Dermis microvascular lymphatic vessel endothelial cell (primary cell): ENCODE measurements at regions not wholly inside any gene's neighbourhood (a gene's known extent, or its start where the extent isn't known, plus 50 kb on each side); places are given as distances from the start of the nearest gene placed in this dataset.
"Not testable (repeated sequence)": the region's sequence is repeated elsewhere in the genome, so short reads cannot be mapped to it uniquely, and the experiment has no call there.

ENCODE experiments used
- DNase-seq, 2 donors: peaks; one replicate each; pipeline versions ENCODE4 v3.0.0 to v3.0.0-alpha.2; 2010; ENCODE audit warnings: low read depth in 2 of 2

DNA sequence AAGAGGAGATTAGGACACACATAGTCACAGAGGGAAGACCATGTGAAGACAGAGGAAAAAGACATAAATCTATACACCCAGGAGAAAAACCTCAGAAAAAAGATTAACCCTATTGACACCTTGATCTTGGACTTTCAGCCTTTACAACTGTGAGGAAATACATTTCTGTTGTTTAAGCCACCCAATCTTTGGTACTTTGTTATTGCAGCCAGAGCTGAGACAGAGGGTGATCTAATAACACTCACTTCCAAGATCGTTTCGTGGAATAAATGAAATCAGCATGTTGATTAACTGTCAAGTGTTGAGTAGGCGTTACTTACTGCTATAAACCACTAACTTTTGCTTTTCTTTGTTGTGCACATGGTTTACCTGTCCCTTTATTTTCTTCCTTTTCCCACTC lies 361.2 kb upstream of the RIOK2 start:
- no peak for DNase-seq

DNA sequence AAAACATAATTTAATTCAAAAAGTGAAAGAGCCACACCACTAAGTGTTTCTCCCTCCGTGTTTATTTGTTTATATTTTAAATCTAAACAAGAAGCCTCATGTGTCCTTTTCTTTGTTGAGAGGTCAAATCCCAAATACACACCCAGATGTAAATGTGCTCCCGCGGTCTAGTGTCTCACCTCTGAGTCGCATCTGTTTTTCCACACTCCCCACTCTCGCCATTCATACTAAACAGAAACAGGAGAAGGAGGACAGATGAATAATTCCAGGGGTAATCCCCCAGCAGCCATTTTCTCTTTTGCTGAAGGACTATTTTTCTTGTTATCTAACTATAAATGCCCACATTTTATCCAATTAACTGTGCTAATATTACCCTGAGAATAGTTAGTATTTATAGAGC lies 361.6 kb upstream of the RIOK2 start:
- no peak for DNase-seq

DNA sequence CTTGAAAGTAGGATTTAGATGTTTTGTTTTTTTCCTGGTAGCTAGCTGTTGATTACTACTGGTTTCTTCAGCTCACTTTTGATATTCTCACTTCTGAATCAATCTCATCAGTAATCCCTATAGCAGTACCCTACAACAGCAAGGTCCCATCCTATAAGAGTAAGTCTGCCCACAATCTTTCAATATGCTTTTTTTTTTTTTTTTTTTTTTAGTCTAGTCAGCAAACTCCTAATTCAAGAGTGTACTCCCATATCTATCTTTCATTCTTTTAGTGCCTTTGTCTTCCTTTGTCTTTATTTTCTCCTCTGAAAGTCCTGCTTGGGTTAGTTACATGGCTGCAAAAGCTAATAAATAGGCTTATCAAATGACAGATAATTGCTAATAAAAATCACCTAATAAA lies 362.4 kb upstream of the RIOK2 start:
- no peak for DNase-seq

DNA sequence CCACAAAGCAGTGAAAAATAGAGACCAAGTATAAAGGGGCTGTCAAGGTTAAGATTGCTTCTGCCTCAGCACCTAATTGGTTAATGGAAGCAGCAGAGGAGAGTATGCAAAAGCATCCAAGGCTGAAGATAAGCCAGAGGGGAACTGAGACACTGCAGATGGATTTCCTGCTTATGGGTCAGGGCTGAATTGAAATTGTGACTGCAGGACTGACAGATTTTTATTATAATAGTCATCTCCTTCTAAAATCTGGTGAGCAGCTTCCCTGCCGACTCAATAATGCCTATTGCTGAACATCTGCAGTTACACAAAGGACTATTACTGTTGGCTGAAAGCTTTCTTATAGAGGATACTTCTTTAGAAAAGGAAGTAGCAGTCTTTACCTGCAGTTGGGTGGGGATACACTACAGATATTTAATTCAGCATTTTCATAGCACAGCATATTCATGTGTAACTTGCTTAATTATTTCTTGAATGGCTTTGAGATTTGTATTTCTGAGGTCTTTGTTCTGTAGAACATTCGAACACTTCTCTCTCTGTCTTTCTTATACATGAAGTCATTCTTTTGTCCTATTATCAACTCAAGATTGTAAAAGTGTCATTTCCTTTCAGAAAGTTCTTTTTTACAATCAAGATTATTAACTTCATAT lies 363.0 kb upstream of the RIOK2 start:
- peak in 1 of 2 donors; percentile 38 for DNase-seq

DNA sequence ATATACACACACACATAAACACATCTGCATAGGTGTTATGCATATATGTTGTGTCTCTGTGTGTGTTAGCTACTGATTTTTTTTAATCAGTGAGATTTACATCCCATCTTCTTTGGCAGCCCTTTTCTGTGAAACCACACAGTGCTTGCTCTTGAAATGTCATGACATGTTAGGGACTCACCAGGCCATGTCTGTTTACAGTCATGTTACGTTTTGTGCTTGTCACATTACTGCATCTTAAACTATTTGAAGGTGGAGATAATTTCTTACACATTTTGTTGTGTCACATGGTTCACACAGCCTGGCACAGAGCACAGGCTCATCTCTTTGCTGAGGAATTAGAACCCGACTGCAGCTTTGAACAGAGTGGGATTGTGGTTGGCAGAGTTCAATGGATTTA lies 364.4 kb upstream of the RIOK2 start:
- DNase-seq, result no peak

DNA sequence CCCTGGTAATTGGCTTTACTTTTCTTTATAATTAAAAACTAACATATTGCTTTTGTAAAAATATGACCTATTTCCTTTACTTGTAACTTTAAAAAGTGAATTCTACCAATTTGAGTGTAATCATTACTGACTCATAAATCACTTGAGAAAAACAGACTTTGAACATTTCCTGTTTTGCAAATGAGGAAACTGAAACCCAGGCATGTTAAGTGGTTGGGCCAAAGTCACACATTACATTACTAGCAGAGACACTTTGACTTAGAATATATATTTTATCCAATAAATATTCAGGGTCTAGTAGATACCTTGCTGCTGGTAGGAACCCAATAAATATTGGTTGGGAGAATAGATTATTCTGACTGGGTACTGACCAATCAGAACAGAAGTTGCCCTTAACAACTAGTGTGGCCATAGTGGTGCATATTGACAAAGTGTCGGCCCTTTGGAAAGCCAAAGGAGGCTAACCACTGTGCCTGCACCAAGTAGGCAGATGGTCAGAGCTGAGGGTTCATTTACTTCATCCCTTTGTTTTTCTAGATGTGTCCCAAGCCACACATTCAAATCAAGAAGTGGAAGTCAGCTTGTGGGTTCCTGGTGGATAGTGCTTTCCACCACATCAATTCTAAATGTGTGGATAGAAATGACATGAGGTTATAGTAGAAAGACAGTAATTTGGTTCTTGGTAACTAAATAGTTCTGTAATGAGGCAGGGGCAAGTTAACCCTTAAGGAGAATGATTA lies 365.1 kb upstream of the RIOK2 start:
- peak in 1 of 2 donors; percentile 65 for DNase-seq

DNA sequence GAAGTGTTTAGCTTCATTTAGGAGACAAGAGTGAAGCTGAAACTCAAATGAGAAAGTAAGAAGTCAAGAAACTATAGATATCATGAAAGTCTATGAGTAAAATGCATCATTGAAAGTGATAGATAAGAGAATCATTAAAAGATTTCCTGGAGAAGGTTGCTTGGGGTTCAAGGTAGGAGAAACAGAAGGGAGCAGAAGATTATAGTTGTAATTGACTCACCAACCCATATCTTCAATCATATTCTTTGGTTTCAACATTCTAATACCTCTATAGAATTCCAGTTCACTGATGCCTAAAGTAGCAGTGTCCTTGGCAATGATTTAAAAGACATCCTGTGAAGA lies 365.7 kb upstream of the RIOK2 start:
- DNase-seq, result no peak

DNA sequence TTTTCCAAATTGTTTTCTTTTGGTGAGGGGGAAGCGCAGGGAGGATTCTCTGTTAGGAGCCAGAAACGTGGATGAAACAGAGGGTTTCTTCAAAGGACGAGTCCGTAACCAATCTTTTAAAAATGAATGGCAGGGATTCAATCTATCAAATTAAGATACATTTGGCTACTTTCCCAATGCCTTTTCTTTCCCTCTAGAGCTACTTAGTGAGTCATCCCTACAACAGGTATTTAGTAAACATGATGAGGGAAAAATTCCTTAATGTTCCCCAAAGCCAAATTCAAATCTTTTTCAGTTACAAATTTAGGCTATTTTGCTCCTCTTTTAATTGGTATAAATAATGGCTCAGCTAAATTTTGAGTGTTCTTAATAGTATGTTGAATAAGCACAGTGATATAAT lies 366.4 kb upstream of the RIOK2 start:
- no peak for DNase-seq

DNA sequence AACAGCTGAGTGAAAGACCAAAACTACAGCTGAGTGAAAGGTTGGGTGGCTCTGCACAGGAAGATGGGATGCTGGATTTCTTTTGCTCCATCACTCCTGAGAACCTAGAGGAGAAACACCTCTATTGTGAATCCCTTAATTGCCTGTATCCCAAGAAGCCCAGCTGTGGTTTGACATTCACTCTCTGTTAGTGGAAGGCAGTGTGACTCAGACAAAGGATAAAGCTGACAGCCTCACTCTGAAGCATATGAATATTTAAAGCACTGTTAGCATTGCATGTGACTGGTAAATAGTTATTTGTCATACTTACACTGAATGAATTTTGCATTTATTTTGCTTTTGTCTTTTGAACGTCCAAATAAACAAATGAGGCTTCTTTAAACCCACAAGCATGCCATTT lies 367.1 kb upstream of the RIOK2 start:
- peak in 1 of 2 donors; percentile 26 for DNase-seq

DNA sequence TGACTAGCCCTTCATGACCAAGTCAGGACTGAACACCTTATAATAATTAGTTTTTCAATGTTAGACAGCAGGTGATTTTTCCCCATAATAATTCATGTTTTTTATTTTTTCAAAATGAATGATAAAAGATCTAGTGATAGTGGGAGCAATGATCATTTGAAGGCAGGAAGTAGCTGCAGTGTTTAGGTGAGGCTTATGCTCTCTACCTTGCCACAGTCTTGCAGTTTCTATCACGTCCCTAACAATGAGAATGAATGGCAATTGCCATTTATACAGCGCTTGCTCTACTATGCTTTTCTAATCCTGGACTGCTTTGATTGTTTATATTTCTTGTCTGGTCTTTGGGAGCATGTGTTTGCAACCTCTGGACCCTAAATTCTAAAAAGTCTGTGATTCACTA lies 367.8 kb upstream of the RIOK2 start:
- no peak for DNase-seq

DNA sequence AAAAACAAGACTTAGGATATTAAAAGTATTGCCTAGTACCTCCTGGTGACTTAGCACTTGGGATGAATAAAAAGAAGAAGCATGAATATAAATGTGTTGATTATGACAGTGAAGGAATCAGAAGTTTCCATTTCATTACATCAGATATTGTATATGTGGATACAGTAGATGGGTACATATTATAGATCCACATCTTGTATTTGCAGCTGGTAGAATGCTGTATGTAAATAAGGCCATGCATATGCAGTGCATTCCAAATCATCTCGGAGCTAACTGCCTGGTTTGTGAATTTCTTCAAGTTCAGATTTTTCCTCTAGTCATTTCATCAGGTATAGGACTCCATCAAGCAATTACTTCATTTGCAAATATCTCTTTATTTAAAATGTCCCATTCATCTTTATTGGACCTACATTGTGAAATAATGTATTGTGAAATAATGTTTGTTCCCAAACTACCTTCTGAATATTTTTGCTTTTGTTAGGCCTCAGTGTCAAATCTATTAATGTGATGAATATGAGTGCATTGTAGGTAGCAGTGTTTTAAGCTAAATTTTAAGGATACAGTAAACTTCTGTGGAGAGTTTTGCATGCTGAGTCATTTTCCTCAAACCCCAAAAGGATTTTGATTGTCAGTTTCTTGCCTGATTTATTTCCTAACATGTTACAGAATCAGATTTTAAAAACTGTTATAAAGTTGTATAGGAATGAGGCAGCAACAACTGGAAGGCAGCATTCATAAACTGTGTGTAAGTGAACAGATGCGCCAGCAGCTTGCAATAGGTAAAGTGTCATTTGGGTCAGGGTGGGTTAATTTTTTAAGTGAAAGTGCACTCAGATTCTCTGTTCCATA lies 370.8 kb upstream of the RIOK2 start:
- no peak for DNase-seq

DNA sequence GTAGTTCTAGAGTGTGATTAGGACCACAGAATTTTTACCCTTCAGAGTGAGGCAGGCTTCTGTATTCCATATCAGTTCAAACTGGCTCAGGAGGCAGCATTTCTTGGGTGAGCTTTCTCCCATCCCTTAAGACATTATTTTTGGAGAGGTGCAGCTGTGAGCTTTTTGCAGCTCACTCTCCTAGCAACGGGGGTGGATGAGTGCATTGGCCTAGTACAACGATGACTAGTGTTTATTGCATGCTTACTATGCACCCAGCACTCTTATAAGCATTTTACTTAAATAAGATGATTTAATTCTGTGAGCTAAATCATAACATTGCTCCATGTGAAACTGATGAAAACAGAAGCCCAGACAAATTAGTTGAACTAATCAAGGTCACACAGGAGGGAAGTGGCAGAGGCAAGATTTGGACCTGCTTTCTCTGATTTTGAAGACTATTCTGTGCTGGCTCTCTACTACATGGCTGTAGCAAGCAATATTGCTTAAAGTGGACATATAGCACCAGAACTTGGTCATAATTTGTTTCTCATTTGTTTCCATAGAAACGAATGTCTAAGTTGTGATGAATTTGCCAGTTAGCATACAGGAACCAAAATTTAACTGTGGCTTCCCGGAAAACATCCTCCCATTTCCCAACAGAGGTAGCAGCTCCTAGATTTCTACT lies 372.1 kb upstream of the RIOK2 start:
- DNase-seq, result no peak

DNA sequence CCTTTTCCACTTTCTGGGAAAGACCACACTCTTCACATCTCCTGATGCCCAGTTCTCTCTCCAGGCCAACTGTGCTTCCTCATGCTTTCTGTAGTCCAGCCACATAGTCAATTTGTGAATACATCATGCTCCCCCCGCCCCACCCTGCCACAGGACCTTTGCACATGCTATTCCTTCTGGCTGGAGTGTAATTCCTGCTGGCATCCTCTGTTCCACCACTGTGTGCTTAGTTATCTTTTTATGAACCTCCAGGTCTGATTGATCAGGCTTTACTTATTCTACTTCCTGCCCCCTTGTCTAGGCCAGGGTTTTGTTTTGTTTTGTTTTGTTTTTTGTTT lies 372.6 kb upstream of the RIOK2 start:
- no peak for DNase-seq

DNA sequence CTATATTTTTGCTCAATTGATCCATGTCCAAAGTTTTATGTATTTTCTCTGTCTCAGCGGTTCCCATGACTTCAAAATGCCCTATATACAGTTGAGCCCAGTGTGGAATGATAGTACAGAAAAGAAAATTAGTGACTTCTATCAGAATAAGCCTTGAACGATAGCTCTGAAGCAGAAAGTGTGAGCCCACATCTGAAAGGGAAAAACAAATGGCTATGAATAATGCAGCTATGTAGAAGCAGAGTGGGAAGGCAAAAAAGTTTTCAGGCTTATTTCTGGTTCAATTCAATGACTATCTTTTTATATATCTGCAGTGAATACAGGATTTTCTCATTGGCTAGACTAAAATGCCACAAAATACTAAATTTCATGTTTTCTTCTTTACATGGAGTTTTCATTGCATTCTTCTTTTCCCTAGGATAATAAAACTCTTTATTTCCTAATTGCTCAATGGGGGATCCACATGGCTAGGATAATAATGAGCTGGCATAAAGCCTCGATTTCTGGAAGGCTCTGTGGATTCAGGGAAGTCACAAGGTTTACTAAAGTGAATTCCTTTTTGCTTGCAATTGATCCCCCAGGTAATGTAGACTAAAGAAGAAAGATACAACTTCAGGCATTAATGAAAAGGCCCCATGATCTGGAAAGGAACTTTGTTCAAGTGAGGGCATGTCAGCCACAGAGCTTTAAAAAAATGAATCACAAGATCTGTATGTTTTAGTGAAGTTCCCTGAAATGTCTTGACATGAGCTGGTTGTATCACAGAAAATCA lies 377.0 kb upstream of the RIOK2 start:
- DNase-seq, result no peak

DNA sequence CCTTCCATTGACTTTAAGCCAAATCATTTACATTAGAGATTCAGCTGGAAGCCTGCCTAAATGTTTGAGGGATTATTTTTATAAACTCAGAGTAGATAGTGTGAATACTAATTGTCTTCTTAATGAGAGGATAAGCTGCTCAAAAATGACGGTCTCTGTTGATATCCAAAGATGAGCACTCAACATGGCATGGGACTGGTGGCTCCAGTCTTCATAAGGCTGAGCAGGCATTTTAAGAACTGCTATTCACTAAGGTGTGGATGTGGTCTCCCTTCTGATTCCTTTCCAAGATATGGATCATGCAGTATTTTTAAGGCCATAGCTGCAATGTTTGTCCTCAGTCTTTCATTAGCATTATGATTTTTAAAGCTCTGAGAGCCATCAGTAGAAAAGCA lies 377.5 kb upstream of the RIOK2 start:
- no peak for DNase-seq

DNA sequence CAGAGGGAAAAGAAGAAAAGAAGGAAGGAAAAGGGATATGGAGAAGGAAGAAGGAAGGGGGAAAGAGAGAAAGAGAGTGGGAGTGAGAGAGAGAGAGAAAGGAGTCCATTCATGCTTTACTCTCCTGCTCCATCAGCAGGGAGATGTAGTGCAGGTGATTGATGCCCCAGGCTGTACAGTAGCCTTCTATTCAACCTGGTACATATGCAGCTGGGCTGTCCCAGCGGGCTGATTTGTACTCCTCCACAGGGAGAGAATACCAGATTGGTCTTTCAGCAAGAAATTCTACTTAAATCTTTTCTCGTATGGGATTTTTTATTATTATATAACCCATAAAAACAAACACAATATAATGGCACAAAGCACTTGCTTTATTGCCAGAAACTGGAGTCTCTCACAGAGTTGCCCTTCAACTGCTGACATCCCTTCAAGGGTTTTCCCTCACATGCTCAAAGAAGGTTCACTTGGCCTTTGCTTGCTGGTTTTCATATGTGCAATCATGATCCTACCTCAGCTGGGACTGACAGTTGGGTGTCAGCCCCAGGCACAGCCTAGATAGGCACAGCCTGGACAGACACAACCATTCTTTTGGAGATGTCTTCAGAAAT lies 380.1 kb upstream of the RIOK2 start:
- no peak for DNase-seq

DNA sequence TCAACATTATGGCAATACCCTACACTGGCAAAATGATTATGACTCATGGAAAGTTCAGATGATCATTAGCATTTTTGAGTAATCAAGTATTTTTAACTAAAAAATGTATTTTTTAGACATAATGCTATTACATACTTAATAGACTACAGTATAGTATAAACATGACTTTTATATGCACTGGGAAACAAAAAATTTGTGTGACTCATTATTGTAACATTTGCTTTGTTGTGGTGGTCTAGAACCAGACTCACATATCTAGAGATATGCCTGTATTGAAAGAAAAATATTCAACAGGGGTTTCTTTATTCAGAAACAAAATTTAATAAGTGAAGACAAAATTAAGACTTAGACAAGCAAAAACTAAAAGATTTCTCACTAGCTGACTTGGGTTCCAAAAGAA lies 385.3 kb upstream of the RIOK2 start:
- DNase-seq, result no peak

DNA sequence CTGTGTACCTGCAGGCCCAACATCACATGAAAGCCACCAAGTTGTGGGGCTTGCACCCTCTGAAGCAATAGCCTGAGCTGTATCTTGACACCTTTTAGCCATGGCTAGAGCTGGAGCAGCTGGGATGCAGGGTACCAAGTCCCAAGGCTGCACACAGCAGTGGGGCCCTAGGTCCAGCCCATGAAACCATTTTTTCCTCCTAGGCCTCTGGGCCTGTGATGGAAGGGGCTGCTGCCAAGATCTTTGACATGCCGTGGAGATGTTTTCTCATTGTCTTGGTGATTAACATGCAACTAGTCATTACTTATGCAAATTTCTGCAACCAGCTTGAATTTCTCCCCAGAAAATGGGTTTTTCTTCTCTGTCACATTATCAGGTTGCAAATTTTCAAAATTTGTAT lies 387.2 kb upstream of the RIOK2 start:
- DNase-seq, result no peak

DNA sequence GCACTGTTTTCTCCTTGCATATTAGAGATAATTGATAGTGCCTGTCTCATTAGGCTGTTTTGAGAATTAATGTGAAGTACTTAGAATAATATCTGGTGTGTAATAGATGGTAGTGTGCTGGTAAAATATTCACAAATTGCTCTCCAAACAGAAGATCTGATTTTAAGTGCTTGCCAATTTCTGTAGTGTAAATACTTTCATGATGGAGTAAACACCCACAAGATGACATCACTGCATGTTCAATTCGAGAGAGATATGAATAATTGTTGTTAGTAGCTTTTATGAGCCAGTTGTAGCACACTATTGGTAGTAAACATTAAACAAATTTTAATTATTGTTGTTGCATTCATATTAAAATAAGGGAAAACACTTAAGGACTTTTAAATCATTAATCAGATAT lies 392.3 kb upstream of the RIOK2 start:
- DNase-seq, result no peak

DNA sequence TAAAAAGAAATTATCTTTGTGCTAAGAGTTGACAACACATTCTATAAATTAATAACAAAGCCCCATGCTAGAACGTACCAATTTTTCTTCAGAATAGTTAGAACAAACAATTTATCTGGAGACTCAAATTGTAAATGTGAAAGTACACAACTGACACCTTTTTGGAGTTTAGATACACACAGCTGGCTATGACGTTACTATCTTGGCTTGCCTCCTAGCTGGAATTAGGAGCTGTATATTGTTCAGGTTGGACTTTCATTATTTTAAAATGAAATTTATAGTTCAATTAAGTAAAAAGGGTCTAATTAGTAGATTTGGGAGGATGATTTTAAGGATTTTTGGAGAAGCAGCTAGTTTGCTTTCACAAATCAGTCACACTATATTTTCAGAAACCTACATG lies 393.9 kb upstream of the RIOK2 start:
- DNase-seq, result no peak

DNA sequence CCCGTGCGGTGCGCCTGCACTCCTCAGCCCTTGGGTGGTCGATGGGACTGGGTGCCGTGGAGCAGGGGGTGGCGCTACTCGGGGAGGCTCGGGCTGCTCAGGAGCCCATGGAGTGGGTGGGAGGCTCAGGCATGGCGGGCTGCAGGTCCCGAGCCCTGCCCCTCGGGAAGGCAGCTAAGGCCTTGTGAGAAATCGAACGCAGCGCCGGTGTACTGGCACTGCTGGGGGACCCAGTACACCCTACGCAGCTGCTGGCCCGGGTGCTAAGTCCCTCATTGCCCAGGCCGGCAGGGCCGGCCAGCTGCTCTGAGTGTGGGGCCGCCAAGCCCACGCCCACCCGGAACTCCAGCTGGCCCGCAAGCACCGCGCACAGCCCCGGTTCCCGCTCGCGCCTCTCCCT lies 396.9 kb upstream of the RIOK2 start:
- DNase-seq, result not testable (repeated sequence)
